ENCODE measurements at regions not wholly inside any gene's neighbourhood (a gene's known extent, or its start where the extent isn't known, plus 50 kb on each side); places are given as distances from the start of the nearest gene placed in this dataset.
"Not testable (repeated sequence)": the region's sequence is repeated elsewhere in the genome, so short reads cannot be mapped to it uniquely, and the experiment has no call there.

DNA sequence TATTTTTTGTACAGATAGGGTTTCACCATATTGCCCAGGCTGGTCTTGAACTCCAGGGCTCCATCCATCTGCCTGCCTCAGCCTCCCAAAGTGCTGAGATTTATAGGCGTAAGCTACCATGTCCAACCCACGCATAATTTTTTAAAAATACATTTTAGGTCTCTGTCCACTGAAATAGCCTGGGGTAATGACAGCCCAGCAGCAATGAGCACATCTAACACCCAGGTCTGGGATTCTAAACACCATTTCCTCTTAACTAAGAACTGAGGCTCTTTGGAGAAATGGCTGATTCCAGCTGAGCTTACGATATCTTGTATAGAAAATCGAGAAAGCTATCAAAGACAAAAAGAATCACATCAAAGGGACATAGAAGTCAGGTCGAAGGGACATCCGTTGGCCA lies 245.3 kb downstream of the PARN start:
- no peak for DNase-seq (ENCODE audit: low read depth in 2 of 3, low spot score in 2 of 3)

DNA sequence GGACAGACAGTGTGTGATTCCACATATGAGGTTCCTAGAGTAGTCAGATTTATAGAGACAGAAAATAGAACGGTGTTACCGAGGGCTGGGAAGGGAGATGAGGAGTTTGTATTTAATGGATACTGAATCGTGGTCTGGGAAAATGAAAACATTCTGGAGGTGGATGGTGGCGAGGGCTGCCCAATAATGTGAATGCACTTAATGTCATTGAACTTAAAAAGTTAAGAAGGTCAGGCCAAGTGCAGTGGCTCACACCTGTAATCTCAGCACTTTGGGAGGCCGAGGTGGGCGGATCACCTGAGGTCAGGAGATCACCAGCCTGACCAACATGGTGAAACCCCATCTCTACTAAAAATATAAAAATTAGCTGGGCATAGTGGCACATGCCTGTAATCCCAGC lies 246.2 kb downstream of the PARN start:
- DNase-seq (ENCODE audit: low read depth in 2 of 3, low spot score in 2 of 3), result not testable (repeated sequence)

DNA sequence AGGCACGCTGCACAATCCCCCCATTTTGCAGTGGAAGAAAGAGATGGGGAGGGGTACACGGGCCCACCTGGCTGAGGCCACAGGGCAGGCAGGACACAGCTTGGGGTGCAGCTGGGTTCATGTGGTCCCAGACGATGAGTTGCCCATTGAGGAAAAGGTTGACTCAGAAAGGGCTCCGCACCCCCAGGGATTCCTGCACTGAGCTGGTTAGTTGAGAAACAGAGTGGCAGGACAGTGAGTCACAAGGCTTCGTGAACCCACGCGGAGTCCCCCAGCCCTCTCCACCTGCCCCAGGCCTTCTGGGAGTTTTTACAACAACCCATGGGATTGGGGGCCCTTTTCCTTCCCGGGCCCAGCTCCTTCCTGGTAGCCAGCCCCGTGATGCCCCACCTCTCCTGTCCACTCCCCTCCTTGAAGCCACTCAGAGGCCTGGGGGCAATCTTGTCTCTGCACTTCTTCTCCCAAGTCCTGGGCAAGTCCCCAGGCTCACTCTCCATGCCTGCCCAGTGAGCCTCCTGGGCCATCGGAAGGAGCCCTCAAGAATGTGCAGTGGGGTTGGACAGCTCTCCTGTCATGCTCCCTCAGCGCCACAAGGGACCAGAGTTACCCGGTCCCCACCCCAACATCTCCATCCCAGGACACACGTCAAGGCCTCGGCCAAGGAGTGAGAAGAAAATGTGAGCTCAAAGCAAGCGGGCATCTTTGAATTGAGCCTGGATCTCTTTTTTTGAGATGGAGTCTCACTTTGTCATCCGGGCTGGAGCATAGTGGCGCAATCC lies 251.2 kb downstream of the PARN start:
- DNase-seq (ENCODE audit: low read depth in 2 of 3, low spot score in 2 of 3), result no peak

DNA sequence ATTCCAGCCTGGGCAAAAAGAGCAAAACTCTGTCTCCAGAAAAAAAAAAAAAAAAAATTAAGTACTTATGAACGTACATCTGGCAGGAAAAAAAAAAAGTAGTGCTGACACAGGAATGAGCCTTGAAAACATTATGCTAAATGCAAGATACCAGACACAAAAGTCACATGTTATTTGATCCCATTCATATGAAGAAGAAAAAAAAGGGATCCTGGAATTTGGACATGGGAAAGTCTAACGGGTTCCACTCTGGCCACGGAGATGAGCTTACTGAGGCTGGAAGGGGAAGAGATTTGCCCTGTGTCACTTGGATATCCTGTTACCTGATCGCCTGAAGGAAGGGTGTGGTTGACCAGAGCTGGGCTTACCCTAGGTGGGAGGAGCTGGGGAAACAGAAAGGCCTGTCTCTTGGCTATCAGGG lies 251.9 kb downstream of the PARN start:
- DNase-seq (ENCODE audit: low read depth in 2 of 3, low spot score in 2 of 3), result no peak

DNA sequence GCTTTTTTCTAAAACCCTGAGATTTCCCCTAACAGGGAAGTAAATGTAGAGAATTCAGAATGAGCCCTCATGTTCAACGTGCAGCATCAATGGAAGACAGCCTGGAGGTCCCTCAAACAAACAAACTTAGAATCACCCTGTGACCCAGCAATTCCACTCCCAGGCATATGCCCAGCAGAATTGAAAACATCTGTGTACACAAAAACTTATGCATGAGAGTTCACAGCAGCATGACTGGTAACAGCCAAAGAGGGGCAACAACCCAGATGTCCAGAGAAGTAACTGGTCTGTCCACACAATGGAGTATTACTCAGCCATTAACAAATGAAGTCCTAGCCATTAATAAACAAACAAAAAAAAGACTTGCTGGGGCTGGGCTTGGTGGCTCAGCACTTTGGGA lies 252.7 kb downstream of the PARN start:
- DNase-seq (ENCODE audit: low read depth in 2 of 3, low spot score in 2 of 3), result no peak

DNA sequence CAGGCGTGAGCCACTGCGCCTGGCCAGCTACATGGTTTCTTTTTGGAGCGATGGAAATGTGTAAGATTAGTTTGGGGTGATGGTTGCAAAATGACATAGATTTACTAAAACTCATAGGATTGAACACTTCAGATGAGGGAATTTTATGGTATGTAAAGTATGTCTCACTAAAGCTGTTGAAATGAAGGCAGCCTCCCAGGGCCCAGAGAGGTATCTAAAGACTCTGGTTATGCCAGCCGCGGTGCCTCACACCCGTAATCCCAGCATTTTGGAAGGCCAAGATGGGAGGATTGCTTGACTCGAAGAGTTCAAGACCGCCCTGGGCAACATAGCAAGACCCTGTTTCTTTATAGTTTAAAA lies 254.9 kb downstream of the PARN start:
- DNase-seq (ENCODE audit: low read depth in 2 of 3, low spot score in 2 of 3), result no peak

DNA sequence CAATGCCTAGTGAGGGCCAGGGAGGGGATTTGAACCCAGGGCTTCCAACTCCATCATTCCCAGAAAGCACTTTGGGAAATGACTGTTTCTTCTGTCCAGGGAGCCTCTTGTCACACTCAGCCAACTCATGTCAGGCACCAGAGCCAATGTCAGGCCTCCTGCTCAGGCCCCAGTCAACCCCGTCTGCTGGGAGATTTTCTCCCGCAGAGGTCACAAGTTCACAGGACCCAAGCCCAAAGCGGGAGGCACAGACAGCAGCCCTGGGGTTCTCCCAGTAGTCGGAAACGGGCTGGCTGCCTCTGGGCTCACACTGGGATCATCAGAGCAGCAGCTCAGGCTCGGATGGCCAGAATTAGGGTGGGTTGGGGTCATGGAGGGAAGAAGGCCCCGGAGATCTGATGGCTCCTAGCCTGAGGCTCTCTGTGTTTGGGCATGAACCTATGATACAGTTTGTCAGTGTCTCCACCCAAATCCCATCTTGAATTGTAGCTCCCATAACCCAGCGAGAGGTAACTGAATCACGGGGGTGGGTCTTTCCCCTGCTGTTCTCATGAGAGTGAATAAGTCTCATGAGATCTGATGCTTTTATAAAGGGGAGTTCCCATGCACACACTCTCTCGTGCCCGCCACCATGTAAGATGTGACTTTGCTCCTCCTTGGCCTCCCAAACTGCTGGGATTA lies 255.5 kb downstream of the PARN start:
- DNase-seq (ENCODE audit: low read depth in 2 of 3, low spot score in 2 of 3), result no peak

DNA sequence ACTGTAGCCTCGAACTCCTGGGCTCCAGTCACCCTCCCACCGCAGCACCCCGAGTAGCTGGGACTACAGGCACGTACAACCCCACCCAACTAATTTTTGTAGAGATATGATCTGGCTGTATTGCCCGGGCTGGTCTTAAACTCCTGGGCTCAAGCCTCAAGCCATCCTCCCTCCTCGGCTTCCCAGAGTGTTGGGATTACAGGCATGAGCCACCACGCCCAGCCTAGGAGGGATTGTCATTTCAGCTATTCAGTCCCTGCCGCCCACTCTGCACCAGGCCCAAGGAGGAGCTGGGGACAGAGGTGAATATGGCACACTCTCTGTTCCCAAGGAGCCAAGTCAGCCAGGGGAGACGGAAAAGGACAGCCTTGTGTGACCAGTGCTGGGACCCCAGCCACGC lies 256.2 kb downstream of the PARN start:
- DNase-seq (ENCODE audit: low read depth in 2 of 3, low spot score in 2 of 3), result no peak

DNA sequence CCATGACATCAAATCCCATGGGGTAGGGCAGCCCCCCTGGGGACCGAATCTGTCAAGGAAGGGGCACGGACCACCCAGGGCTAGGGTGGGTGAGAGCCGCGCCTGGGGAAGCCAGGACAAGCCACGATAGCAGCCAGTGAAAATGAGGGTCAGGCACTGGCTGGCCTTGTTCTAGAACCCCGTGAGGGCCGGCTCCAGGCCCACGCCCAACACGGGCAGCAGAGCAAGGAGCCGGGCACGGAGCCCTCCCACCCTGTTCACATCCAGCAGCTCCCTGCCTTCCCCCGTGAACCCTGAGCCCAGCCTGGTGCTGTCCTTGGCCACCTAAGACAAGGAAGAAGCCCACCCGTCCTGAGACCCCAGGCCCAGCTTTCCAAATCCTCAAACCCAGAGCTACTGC lies 256.7 kb downstream of the PARN start:
- DNase-seq (ENCODE audit: low read depth in 2 of 3, low spot score in 2 of 3), result no peak

DNA sequence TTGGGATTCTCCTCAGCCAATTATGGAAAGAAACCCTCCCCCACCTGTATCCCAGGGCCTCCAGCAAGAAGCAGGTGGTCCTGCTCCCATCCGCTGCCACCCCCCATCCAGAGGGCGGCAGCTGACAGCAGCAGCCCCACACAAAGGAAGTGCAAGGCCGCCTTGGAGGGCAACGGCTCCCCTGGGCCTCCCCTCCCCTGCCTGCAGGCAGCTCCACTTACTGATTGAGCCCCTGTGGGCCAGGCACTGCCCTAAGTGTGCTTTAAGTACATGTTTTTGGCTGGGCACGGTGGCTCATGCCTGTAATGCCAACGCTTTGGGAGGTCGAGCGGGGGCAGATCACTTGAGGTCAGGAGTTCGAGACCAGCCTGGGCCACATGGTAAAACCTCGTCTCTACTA lies 257.6 kb downstream of the PARN start:
- DNase-seq (ENCODE audit: low read depth in 2 of 3, low spot score in 2 of 3), result no peak

DNA sequence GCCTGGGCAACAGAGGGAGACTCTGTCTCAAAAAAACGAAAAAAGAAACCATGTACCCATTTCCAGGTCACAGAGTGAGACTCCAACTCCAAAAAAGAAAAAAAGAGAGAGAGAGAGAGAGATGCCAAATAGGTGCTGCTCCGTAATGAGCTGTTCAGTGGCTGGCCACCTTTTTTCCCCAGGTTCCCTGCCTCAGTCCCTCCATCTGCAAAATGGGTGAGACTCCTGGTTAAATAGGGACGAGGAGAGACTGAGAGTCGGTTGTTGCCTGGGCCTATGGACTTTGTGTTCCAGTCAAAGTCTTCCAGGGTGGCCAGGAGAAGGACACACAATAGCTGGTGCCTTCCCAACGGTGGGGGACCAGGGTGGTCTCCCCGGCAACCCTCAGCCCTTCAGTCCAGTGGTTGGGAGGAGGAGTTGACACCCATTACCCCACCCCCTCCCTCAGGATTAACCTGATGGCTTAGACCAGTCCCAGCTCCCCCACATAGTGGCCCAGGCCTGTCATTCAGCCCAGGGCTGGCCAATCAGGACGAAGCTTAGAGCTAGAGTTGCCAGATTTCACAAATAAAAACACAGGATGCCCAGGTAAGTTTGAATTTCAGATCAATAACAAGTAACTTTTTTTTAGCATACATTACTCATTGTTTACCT lies 258.2 kb downstream of the PARN start:
- no peak for DNase-seq (ENCODE audit: low read depth in 2 of 3, low spot score in 2 of 3)

DNA sequence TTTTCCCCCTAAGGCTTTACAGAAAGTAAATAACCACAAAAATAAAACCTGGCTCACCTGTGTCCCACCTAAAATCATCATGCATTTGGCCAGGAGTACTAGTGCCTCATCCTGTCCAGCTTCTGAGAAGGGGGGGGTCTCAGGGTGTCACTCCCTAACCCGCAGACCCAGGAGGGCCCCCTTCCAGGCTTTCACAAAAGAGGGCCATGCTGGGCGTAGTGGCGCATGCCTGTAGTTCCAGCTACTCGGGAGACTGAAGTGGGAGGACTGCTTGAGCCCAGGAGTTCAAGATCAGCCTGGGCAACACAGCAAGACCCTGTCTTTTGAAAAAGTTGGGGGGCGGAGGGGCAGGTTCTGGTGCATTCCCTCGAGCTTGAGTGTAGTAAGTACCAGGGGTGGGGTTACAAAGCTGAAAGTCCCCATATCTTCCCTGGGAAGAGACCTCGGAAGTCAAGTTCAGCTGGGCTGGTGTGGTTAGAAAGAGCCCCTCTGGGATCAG lies 259.3 kb downstream of the PARN start:
- DNase-seq (ENCODE audit: low read depth in 2 of 3, low spot score in 2 of 3), result no peak

DNA sequence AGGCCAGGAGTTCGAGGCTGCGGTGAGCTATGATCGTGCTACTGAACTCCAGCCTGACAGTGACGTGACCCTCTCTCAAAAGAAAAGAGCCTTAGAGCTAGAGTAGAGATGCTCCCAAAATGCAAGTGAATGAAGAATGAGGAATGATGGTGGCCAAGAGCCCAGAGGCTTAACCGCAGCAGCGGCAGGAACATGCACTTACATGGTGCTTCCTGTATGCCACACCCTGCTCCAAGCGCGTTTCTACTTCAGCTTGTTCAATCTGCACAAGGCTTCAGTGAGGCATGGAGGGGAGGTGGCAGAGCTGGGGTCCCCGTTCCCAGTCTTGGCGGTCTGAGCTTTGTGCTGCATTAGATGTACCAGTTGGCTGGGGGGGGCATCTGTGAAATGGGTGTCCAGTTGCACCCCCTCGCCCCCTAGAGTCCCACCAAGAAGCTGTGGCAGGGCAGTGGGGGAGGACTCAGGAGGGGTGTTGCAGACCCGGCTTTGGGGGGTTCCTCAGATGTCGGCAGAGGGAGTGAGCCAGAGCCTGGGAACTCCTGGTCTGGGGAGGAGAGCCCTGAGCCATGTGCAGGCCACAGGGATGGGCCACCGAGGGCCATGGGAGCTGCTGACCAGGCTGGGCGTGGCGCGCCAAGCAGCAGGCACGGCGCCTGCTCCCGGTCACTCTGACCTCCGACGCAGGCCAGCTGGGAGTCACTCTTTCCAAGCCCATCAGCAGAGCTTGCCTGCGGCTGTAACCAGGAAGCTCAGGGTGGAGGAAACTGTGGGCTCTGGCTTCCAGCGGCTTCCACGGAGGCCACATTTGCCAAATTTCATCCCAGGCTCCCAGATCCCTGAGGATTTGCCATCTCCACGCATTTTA lies 260.1 kb downstream of the PARN start:
- DNase-seq (ENCODE audit: low read depth in 2 of 3, low spot score in 2 of 3), result no peak

DNA sequence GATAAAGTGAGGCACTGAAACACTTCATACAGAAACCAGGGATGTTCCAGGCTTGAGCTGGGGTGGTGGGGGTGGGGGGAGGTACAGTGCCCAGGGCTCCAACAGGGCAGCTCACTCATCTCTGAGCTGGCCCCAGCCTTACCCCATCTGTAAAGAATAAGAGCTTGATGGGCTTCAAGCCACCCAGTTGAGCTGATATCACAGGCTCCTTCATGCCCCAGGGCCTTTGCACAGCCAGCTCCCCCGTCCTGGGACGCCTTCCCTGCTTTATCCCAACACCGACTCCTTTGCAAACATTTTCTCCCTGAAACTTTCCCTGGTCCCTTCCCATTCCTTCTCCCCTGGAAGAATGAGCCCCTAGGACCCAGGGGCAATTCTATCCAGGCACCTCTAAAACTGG lies 261.7 kb downstream of the PARN start:
- no peak for DNase-seq (ENCODE audit: low read depth in 2 of 3, low spot score in 2 of 3)

DNA sequence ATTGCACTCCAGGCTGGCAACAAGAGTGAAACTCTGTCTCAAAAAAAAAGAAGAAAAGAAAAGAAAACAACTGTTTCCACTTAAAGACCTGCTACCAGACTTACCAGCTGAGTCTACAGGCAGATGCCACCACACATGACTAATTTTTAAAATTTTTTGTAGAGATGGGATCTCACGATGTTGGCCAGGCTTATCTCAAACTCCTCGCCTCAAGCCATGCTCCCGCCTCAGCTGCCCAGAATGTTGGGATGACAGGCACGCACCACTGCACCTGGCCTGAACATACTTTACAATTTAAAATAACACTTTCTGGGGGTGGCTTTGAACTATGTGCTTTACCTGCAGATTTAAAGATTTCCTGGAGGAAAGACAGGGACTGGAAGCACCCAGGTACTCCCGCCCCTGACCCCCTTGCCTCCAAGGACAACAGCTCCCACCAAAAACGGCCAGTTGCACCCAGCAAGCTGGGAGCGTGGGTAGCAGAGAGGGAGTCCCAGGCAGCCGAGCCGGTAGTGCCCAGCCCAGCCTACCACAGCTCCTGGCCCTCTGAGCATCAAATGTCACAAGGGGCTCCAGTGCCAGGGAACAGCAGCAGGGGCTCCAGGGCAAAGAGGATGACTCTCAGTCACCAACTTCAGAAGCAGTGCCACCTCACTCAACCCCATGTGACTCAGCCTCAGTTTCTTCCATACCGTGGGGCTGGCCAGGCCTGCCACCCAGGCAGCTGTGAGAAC lies 262.9 kb downstream of the PARN start:
- no peak for DNase-seq (ENCODE audit: low read depth in 2 of 3, low spot score in 2 of 3)

DNA sequence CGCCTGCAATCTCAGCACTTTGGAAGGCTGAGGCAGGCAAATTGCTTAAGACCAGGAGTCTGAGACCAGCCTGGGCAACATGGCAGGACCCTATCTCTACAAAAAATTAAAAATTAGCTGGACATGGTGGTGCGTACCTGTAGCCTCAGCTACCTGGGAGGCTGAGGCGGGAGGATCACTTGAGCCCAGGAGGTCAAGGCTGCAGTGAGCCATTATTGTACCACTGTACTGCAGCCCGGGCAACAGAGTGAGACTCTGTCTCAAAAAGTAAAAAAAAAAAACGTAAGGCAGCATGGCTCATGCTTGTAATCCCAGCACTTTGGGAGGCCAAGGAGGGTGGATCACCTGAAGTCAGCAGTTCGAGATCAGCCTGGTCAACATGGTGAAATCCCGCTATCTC lies 263.6 kb downstream of the PARN start:
- DNase-seq (ENCODE audit: low read depth in 2 of 3, low spot score in 2 of 3), result no peak

DNA sequence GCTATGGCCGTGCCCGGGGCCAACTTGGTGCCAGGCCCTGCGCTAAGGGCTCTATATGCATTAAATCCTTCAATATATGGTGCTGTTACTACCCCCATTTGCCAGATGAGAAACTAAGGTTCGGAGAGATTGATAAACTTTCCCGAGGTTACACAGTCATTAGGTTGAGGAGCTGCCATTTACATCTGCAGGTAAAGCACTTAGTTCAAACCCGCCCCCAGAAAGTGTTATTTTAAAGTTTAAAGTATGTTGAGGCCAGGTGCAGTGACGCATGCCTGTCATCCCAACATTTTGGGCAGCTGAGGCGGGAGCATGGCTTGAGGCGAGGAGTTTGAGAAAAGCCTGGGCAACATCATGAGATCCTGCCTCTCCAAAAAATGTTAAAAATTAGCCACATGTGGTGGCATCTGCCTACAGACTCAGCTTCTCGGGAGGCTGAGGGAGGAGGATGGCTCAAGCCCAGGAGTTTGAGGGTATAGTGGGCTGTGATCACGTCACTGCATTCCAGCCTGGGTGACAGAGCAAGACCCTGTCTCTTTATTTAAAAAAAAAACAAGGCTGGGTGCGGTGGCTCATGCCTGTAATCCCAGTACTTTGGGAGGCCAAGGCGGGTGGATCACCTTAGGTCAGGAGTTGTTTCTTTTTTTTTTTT lies 264.7 kb downstream of the PARN start:
- DNase-seq (ENCODE audit: low read depth in 2 of 3, low spot score in 2 of 3), result no peak

DNA sequence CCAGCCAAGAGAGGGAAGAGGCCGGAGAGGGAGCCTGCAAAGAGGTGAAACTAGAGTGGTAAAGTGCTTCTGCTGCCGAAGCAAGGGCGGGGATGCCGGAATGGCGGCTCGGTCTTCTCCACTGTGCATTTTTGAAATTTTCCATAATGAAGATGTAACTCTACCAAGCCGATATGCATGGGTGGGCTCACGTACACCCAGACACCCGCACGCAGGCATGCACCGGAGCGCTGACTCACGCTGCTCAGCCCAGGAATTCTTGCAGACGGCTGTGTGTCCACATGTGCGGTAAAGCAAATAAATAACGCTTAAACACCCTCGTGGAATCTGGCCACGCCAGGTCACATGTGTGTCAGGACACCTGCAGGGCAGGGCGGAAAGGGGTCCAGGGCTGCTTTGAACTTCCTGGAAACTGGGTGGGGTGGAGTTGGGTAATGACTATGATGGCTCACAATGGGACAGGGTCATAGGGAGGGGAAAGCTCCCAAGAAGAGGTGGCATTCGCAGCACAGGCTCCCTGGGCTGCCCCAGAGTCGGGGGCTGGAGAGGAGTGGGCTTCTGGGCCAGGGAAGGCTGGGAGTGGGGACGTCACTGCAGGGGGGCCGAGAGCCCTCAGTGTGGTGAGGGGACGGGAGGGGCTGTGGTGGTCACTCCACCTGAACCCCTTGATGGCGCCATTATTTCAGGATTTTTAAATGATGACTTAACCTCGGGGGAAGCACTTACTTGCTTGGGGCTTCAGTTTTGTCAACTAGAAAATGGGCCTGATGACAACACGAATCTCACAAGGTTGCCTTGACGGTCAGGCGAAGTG lies 265.5 kb downstream of the PARN start:
- DNase-seq (ENCODE audit: low read depth in 2 of 3, low spot score in 2 of 3), result no peak

DNA sequence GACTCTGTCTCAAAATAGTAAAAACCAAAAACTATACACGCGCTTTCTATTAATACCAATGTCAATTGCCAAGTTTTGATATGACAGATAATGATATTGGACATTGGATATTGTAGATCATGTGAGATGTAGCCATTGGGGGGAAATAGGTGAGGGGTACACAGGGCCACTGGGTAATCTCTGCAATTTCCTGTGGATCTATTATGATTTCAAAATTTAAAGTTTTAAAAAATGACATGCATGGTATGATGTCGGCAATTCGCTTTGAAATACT lies 266.0 kb downstream of the PARN start:
- DNase-seq (ENCODE audit: low read depth in 2 of 3, low spot score in 2 of 3), result no peak
